Suprapubic skin (tissue), 3 donors: ENCODE measurements at regions not wholly inside any gene's neighbourhood (a gene's known extent, or its start where the extent isn't known, plus 50 kb on each side); places are given as distances from the start of the nearest gene placed in this dataset.

Source experiments
- CTCF ChIP-seq, 2 donors: fragments of 200-600 bp in 1 of 2; fragments of 450-650 bp in 1 of 2; sonication (generic) in 1 of 2; IDR thresholded peaks; one replicate each; pipeline ENCODE4 v1.5.1; 2016 to 2019; ENCODE audit warnings: antibody characterized with exemption in 2 of 2, mild to moderate bottlenecking in 1 of 2, moderate library complexity in 1 of 2
- POLR2AphosphoS5 ChIP-seq, 3 donors: sonication (generic); formaldehyde crosslinking; IDR thresholded peaks; one replicate each; pipeline ENCODE4 v1.6.1; 2017; ENCODE audit warnings: antibody characterized with exemption in 3 of 3

- no peak for TF ChIP-seq CTCF (IDR thresholded peaks at IDR 0.05)
- TF ChIP-seq POLR2AphosphoS5 (IDR thresholded peaks at IDR 0.05) = no peak
Observed at GRCh38 chrX:4978613-4979012, 1250.1 kb downstream of the NLGN4X start.
